OCI-LY3 (cell line): ENCODE measurements at regions not wholly inside any gene's neighbourhood (a gene's known extent, or its start where the extent isn't known, plus 50 kb on each side); places are given as distances from the start of the nearest gene placed in this dataset.
"Not testable (repeated sequence)": the region's sequence is repeated elsewhere in the genome, so short reads cannot be mapped to it uniquely, and the experiment has no call there.

Experiments used
- H2AFZ ChIP-seq: fragments of 200-600, 300-600 bp; shearing (Covaris generic); 2 replicates; pipeline ENCODE4 v1.6.0; 2014; ENCODE audit warnings: antibody characterized with exemption, low read depth, low read length
- H3K27ac ChIP-seq: fragments of 200-600, 300-600 bp; sonication (generic); 2 replicates; pipeline ENCODE4 v1.5.1; 2014; ENCODE audit warnings: mild to moderate bottlenecking, low read length, moderate library complexity, mixed read lengths
- H3K27me3 ChIP-seq: fragments of 200-600, 300-600 bp; sonication (generic); 2 replicates; pipeline ENCODE4 v1.6.1; 2014; ENCODE audit warnings: low read depth, low read length, mixed read lengths
- H3K36me3 ChIP-seq: fragments of 200-600, 300-600 bp; sonication (generic); replicated peaks from 2 replicates; pipeline ENCODE3; 2014; ENCODE audit warnings: low read depth, low read length, mixed read lengths
- H3K4me1 ChIP-seq: fragments of 300-600, 200-600 bp; sonication (generic); 2 replicates; pipeline ENCODE4 v1.6.1; 2014; ENCODE audit warnings: low read length, mixed read lengths
- H3K4me2 ChIP-seq: fragments of 200-600, 300-600 bp; sonication (generic); 2 replicates; pipeline ENCODE4 v1.6.1; 2014; ENCODE audit warnings: low read length, mixed read lengths
- H3K4me3 ChIP-seq: fragments of 300-600, 200-600 bp; sonication (generic); 2 replicates; pipeline ENCODE4 v1.5.1; 2014; ENCODE audit warnings: antibody characterized with exemption, mild to moderate bottlenecking, low read length, moderate library complexity
- H3K79me2 ChIP-seq: fragments of 300-600, 200-600 bp; shearing (Covaris generic); 2 replicates; pipeline ENCODE4 v1.6.1; 2014; ENCODE audit warnings: mild to moderate bottlenecking, low read length, mixed read lengths
- H3K9ac ChIP-seq: fragments of 300-600, 200-600 bp; shearing (Covaris generic); 2 replicates; pipeline ENCODE4 v1.6.0; 2014; ENCODE audit warnings: mild to moderate bottlenecking, low read length, moderate library complexity
- H3K9me3 ChIP-seq: fragments of 200-600, 300-600 bp; shearing (Covaris generic); 2 replicates; pipeline ENCODE4 v1.6.1; 2014; ENCODE audit warnings: low read length, mixed read lengths; ENCODE audit not compliant: insufficient read depth
- H4K20me1 ChIP-seq: fragments of 200-600, 300-600 bp; sonication (generic); 2 replicates; pipeline ENCODE4 v1.6.1; 2016; ENCODE audit warnings: low read length, mixed read lengths; ENCODE audit not compliant: insufficient read depth
- CTCF ChIP-seq: fragments of 200-600, 300-600 bp; sonication (generic); IDR thresholded peaks from 2 replicates; pipeline ENCODE4 v1.5.1; 2014; ENCODE audit warnings: antibody characterized with exemption, low read length, low read depth
- EZH2phosphoT487 ChIP-seq: fragments of 200-600 bp; shearing (Covaris generic); IDR thresholded peaks from 2 replicates; pipeline ENCODE4 v1.6.1; 2018; ENCODE audit warnings: antibody characterized with exemption, mixed run types, low read depth

- not testable (repeated sequence) for H2AFZ ChIP-seq, H3K27ac ChIP-seq, H3K9ac ChIP-seq, H3K4me3 ChIP-seq, H3K9me3 ChIP-seq, H3K27me3 ChIP-seq, H3K36me3 ChIP-seq, H3K4me2 ChIP-seq, H3K79me2 ChIP-seq, H4K20me1 ChIP-seq
- H3K4me1 ChIP-seq, result peaks cover 15% of the 10 kb centered on the region
Measured at GRCh38 chr12:105606613-105607012, 276.1 kb downstream of the C12orf75 start.

GRCh38 chr12:105609001-105609400 lies 278.5 kb downstream of the C12orf75 start:
- not testable (repeated sequence) for H3K79me2 ChIP-seq, H3K27ac ChIP-seq

GRCh38 chr12:105610459-105610858 lies 280.0 kb downstream of the C12orf75 start:
- no peak overlapping the region for H3K4me3 ChIP-seq
- H3K9me3 ChIP-seq, result no peaks in the 10 kb centered on the region
- H3K4me2 ChIP-seq, result no peak overlapping the region
- no peaks in the 10 kb centered on the region for H3K27me3 ChIP-seq
- H3K79me2 ChIP-seq, result no peaks in the 10 kb centered on the region
- H3K9ac ChIP-seq, result no peak overlapping the region
- H3K27ac ChIP-seq, result no peak overlapping the region
- H2AFZ ChIP-seq, result no peak overlapping the region
- peaks cover 3% of the 10 kb centered on the region; the same call in 1 of the 2 replicates for H3K4me1 ChIP-seq
- no peak for TF ChIP-seq CTCF
- TF ChIP-seq EZH2phosphoT487, result no peak
- H3K36me3 ChIP-seq, result no peaks in the 10 kb centered on the region
- no peaks in the 10 kb centered on the region for H4K20me1 ChIP-seq

More at GRCh38 chr12:105609001-105609400, 278.5 kb downstream of the C12orf75 start:
- H2AFZ ChIP-seq, H3K4me3 ChIP-seq, H4K20me1 ChIP-seq, H3K27me3 ChIP-seq, H3K9ac ChIP-seq, H3K9me3 ChIP-seq, H3K4me2 ChIP-seq, H3K36me3 ChIP-seq, H3K4me1 ChIP-seq: not testable (repeated sequence)

- Histone ChIP-seq H3K9me3 (no peaks in the 10 kb centered on the region), H3K4me3 (no peak overlapping the region), H3K79me2 (no peaks in the 10 kb centered on the region), H2AFZ (no peak overlapping the region), H3K4me1 (peaks cover 3% of the 10 kb centered on the region; the same call in 1 of the 2 replicates), H3K27ac (no peak overlapping the region), H4K20me1 (no peaks in the 10 kb centered on the region), H3K4me2 (no peak overlapping the region), H3K9ac (no peak overlapping the region), H3K36me3 (no peaks in the 10 kb centered on the region), H3K27me3 (no peaks in the 10 kb centered on the region)
- no peak for TF ChIP-seq EZH2phosphoT487
- no peak for TF ChIP-seq CTCF
Measured at GRCh38 chr12:105611340-105611739, 280.8 kb downstream of the C12orf75 start.

GRCh38 chr12:105613269-105613668 lies 282.8 kb downstream of the C12orf75 start:
- Histone ChIP-seq H3K36me3 (no peaks in the 10 kb centered on the region), H4K20me1 (no peaks in the 10 kb centered on the region), H3K4me3 (no peak overlapping the region), H3K9ac (no peak overlapping the region), H3K79me2 (no peaks in the 10 kb centered on the region), H3K9me3 (no peaks in the 10 kb centered on the region), H3K27ac (no peak overlapping the region), H3K4me1 (peaks cover 3% of the 10 kb centered on the region; the same call in 1 of the 2 replicates), H3K27me3 (no peaks in the 10 kb centered on the region), H2AFZ (no peak overlapping the region), H3K4me2 (no peak overlapping the region)
- TF ChIP-seq EZH2phosphoT487 (no peak), CTCF (no peak)
